NT2/D1 (cell line): ENCODE measurements at regions not wholly inside any gene's neighbourhood (a gene's known extent, or its start where the extent isn't known, plus 50 kb on each side); places are given as distances from the start of the nearest gene placed in this dataset.

Experiments
- DNase-seq: peaks from one replicate; pipeline ENCODE4 v3.0.0-alpha.2; 2011; ENCODE audit warnings: low read depth, low spot score
- H3K27me3 ChIP-seq: 2 replicates; pipeline ENCODE4 v1.6.0; 2011; ENCODE audit warnings: mild to moderate bottlenecking; ENCODE audit not compliant: insufficient read length, insufficient read depth
- H3K36me3 ChIP-seq: 2 replicates; pipeline ENCODE4 v1.6.1; 2011; ENCODE audit warnings: mild to moderate bottlenecking, low read length, mixed read lengths; ENCODE audit not compliant: insufficient read depth, insufficient read length
- H3K4me1 ChIP-seq: 2 replicates; pipeline ENCODE4 v1.5.1; 2011; ENCODE audit not compliant: insufficient read depth, insufficient read length
- H3K4me3 ChIP-seq: 2 replicates; pipeline ENCODE4 v1.5.1; 2011; ENCODE audit warnings: low read depth; ENCODE audit not compliant: insufficient read length
- H3K9ac ChIP-seq: 2 replicates; pipeline ENCODE4 v1.6.0; 2011; ENCODE audit warnings: low read depth; ENCODE audit not compliant: insufficient read length
- H3K9me3 ChIP-seq: 2 replicates; pipeline ENCODE4 v1.5.1; 2011; ENCODE audit warnings: mild to moderate bottlenecking, low read length; ENCODE audit not compliant: insufficient read depth
- SUZ12 ChIP-seq: IDR thresholded peaks from 2 replicates; pipeline ENCODE4 v1.6.1; 2011; ENCODE audit not compliant: insufficient read length, insufficient read depth; ENCODE audit errors: extremely low read depth
- YY1 ChIP-seq: IDR thresholded peaks from 2 replicates; pipeline ENCODE4 v1.6.1; 2011; ENCODE audit not compliant: insufficient read length, insufficient read depth
- ZNF274 ChIP-seq: IDR thresholded peaks from 2 replicates; pipeline ENCODE4 v1.6.1; 2011; ENCODE audit warnings: mild to moderate bottlenecking, low read depth, low read length

DNA sequence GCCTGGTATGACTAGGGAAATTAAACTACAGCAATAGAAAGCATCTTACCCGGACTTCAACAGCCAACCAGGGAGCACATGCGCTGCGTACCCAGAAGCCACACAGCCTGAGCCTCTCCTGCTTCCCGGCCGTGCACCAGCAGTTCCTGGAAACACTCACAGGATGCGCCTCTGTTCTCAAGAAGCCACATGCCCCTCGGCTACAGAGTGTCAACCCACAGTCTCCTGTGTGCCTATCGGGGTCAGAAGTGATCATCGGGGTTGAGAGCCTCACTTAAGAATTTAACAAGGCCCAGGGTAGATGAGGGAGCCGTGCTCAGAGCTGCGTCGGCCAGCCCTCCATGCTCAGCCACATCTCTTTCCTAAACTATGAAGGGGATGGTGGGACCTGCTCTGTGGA, 147.2 kb upstream of the GGTLC1 start:
- Histone ChIP-seq H3K9me3 (peaks cover 4% of the 10 kb centered on the region; the same call in 1 of the 2 replicates), H3K4me3 (no peak overlapping the region), H3K4me1 (no peaks in the 10 kb centered on the region), H3K36me3 (no peaks in the 10 kb centered on the region), H3K9ac (no peak overlapping the region), H3K27me3 (no peaks in the 10 kb centered on the region)
- TF ChIP-seq SUZ12 (no peak), YY1 (no peak), ZNF274 (no peak)
- DNase-seq: no peak

DNA sequence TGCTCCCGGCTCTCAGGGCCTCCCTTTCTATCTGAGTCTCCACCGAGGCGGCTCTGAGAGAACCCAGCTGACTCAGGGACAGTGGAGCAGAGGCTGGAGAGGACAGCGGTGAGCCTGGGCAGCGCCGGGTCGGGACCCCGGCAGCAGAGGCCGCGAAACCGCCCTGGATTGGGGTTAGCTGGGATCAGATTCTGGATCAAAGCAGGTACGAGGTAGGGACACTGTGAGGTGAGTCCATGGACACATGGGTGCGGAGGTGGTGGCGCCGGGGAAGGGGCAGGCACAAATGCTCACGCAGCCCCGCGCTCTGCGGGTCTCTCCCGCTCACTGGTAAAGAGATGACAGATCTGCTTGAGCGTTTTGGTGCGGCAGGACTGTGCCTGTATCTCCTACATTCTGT, 146.4 kb upstream of the GGTLC1 start:
- no peak for DNase-seq
- TF ChIP-seq SUZ12: no peak
- TF ChIP-seq YY1: no peak
- TF ChIP-seq ZNF274: no peak
- Histone ChIP-seq H3K4me3 (no peak overlapping the region), H3K27me3 (no peaks in the 10 kb centered on the region), H3K36me3 (no peaks in the 10 kb centered on the region), H3K9me3 (no peaks in the 10 kb centered on the region; the same call in 1 of the 2 replicates), H3K9ac (no peak overlapping the region), H3K4me1 (no peaks in the 10 kb centered on the region)

DNA sequence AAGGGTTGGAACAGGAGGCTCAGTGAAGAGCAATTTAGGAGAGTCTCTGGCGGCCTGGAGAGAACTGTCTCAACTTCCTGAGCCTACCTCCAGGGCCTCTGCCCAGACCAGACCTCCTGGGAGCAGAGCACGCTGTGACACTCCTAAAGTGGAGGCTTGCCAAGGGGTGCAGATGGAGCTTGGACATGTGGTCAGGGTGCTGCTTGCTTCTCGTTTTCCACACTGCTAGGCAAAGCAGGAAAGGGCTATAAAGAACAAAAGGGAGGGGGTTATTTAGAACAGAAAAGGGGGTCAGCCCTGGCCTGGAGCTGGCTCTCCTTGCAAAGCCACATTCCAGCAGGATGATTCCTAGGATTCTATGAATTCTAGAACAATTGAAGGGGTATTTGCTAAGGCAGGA, 145.7 kb upstream of the GGTLC1 start:
- Histone ChIP-seq H3K27me3 (no peaks in the 10 kb centered on the region), H3K4me1 (no peaks in the 10 kb centered on the region), H3K4me3 (no peak overlapping the region), H3K36me3 (no peaks in the 10 kb centered on the region), H3K9ac (no peak overlapping the region), H3K9me3 (no peaks in the 10 kb centered on the region; the same call in 1 of the 2 replicates)
- TF ChIP-seq ZNF274 (no peak), YY1 (no peak), SUZ12 (no peak)
- DNase-seq: no peak

DNA sequence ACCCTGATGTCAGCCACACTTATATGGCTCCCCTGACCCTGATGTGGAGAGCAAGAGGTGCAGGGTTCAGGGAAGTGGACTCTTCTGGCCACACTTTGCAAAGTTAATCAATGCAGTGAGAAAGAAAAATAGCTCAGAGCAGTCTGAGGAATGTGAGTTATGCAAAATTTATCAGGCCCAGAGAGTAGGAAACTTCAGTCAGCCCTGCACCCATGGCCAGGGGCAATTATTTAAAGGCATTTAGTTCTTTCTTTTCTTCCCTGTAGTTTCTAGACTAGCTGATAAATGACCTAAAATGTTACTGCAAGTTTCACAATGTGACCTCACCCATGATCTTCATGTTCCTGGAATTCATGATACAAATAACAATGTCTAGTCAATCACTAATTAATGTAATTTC, 143.7 kb upstream of the GGTLC1 start:
- H3K27me3 ChIP-seq: no peaks in the 10 kb centered on the region
- no peaks in the 10 kb centered on the region for H3K4me1 ChIP-seq
- no peaks in the 10 kb centered on the region for H3K36me3 ChIP-seq
- H3K9ac ChIP-seq: no peak overlapping the region
- TF ChIP-seq YY1 (no peak), SUZ12 (no peak), ZNF274 (no peak)
- H3K4me3 ChIP-seq: no peak overlapping the region
- no peaks in the 10 kb centered on the region; the same call in 1 of the 2 replicates for H3K9me3 ChIP-seq
- no peak for DNase-seq

DNA sequence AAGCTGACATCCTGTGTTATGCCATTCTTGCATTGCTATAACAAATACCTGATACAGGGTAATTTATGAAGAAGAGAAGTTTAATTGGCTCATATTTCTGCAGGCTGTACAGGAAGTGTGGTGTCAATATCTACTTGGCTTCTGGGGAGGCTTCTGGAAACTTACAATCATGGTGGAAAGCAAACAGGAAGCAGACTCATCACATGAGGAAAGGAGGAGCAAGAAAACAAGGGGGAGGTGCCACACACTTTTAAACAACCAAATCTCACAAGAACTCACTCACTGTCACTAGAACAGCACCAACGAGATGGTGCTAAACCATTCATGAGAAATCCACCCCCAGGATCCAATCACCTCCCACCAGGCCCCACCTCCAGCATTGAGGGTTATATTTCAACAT, 143.1 kb upstream of the GGTLC1 start:
- no peaks in the 10 kb centered on the region for H3K4me1 ChIP-seq
- no peaks in the 10 kb centered on the region; the same call in 1 of the 2 replicates for H3K9me3 ChIP-seq
- no peaks in the 10 kb centered on the region for H3K27me3 ChIP-seq
- no peak overlapping the region for H3K9ac ChIP-seq
- no peak overlapping the region for H3K4me3 ChIP-seq
- no peak for DNase-seq
- no peaks in the 10 kb centered on the region for H3K36me3 ChIP-seq
- no peak for TF ChIP-seq SUZ12
- TF ChIP-seq ZNF274: no peak
- no peak for TF ChIP-seq YY1

DNA sequence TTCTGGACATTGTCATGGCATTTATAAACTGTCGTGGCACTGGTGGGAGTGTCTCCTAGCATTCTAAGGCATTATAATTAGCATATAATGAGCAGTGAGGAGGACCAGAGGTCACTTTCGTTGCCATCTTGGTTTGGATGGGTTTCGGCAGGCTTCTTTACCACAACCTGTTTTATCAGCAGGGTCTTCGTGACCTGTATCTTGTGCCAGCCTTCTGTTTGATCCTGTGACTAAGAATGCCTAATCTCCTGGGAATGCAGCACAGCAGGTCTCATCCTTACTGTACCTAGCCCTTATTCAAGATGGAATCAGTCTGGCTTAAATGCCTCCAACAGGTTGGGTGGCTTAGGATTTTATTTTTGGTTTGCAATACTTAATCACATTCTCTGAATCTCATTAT, 142.7 kb upstream of the GGTLC1 start:
- DNase-seq: no peak
- Histone ChIP-seq H3K27me3 (no peaks in the 10 kb centered on the region), H3K9me3 (peaks cover 2% of the 10 kb centered on the region; the same call in 1 of the 2 replicates), H3K4me3 (no peak overlapping the region), H3K4me1 (no peaks in the 10 kb centered on the region), H3K36me3 (no peaks in the 10 kb centered on the region), H3K9ac (no peak overlapping the region)
- TF ChIP-seq ZNF274 (no peak), SUZ12 (no peak), YY1 (no peak)

DNA sequence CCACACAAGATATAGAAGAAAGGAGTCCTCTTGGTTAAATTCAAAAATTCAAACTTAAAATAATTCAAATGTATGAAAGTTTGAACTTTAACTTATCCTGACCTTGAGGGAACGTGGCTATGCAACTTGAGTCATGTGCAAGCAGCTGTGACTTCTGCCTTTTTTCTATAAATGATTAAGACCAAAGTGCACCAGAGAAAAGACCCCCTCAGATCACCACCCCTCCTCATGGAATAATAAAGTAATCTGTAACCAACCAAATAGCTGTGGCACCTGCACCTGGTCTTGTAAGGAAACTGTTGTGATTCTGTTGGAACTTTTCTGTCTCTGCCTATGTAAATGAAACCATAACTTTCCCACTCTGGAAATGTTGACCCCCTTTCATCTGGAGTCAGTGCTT, 141.1 kb upstream of the GGTLC1 start:
- TF ChIP-seq YY1 (no peak), SUZ12 (no peak), ZNF274 (no peak)
- no peak overlapping the region for H3K4me3 ChIP-seq
- no peaks in the 10 kb centered on the region for H3K36me3 ChIP-seq
- peaks cover 9% of the 10 kb centered on the region; the same call in 1 of the 2 replicates for H3K9me3 ChIP-seq
- H3K4me1 ChIP-seq: no peaks in the 10 kb centered on the region
- DNase-seq: no peak
- H3K9ac ChIP-seq: no peak overlapping the region
- no peaks in the 10 kb centered on the region for H3K27me3 ChIP-seq
